HG03159 (cell line): ENCODE measurements at regions not wholly inside any gene's neighbourhood (a gene's known extent, or its start where the extent isn't known, plus 50 kb on each side); places are given as distances from the start of the nearest gene placed in this dataset.

Experiments used
- ATAC-seq: cut with Tn5 transposase; IDR thresholded peaks from one replicate; pipeline ENCODE4 v1.9.1; 2021; ENCODE audit warnings: mild to moderate bottlenecking, moderate library complexity; ENCODE audit not compliant: unreplicated experiment

DNA sequence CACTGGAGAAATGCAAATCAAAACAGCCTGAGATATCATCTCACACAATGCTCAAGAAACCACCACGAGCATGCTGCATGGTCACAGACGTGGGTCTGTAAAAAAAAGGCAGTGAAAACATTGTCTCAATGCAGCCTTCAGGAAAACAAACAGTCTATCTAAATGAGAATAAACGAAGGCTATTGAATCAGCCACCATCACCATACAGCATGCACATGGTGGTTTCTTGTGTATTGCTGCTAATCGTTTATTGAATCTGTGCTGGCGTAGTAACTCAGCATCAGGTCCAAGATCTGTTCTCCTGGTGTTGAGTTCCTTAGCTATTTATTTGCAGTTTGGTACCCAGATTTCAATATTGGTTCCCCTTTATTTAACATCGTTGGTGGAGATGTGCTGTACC lies 1115.0 kb downstream of the CDH18 start:
- no peak for ATAC-seq

DNA sequence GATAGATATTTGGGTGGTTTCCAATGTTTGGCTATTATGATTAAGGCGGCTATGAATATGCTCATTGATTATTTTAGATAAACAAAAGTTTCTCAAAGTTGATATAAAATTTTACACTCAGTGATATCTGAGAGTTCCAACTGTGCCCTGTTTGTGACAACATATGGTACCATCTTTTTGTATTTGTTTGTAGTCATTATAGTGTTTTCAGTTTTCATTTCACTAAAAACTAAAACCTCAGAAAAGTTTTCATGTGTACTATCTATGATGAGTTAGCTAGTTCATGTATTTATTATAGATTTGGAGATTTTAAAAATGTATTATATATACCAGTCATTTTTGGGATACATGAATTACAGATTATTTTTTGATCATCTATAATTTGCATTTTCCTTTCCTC lies 1111.4 kb downstream of the CDH18 start:
- no peak for ATAC-seq

DNA sequence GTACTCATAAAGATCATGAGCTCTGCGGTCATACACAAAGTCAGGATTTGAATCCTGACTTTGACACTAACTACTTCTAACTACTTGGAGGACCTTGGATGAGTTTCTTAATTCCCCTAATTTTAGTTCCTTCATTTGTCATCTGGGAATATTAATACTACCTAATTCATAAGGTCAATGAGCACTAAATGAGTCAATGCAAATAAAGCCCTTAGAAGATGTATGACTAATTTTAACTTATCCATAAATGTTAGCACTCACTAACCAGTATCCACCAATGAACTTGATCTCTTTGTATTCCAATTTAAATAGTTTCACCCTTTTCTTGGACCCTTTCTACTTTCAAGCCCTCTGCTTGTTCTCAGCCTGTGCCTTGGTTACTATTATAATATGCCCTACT lies 1106.4 kb downstream of the CDH18 start:
- ATAC-seq: no peak

DNA sequence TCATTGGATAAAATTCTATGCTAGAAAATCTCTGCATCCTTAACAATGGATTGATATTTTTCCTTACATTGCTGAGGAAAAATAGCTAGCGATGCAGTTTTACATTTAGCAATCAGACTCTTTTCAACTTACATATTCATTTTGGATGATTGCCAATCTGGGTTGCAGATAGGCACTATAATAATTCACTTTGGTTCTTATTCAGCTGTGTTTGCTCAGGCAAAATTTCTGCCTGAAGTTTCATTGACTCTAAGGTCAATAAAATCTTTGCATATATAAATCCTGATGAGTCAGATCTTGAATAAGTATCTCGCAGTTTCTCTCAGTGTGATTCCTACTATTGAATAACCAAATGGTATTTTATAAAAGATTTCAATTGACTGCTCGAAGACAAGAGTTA lies 1105.8 kb downstream of the CDH18 start:
- no peak for ATAC-seq

DNA sequence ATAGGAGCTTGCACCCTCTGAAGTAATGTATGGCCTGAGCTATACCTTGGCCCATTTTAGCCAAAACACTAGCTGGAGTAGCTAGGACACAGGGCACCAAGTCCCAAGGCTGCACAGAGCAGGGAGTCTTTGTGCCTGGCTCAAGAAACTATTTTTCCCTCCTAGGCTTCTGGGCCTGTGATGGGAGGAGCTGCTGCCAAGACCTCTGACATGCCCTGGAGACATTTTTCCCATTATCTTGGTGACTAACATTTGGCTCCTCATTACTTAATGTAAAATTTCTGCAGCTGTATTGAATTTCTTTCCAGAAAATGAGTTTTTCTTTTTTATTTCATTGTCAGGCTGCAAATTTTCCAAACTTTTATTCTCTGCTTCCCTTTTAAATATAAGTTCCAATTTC lies 1099.2 kb downstream of the CDH18 start:
- no peak for ATAC-seq

GRCh38 chr5:18900644-18901043 lies 1087.4 kb downstream of the CDH18 start:
- ATAC-seq: no peak

- ATAC-seq: no peak
Observed at GRCh38 chr5:18920966-18921365, 1067.0 kb downstream of the CDH18 start.

DNA sequence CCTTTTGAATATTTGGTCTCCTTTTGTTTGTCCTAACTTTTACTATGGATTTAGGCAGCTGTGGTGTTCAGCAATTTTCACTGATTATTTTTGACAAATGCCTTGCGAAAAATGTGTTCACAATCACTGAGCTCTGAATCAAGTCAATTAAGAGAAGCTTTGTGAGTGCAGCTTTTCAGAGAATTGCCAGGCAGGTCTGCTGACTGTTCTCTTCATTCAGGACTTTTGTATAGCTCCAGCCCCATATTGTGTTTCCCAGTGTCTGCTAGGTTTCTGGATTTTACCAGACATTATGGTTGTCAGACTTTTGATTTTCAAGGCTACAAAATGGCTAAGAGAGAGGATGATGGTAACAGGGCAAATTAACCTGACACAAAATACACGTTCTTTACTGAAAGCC lies 1055.9 kb downstream of the CDH18 start:
- no peak for ATAC-seq

DNA sequence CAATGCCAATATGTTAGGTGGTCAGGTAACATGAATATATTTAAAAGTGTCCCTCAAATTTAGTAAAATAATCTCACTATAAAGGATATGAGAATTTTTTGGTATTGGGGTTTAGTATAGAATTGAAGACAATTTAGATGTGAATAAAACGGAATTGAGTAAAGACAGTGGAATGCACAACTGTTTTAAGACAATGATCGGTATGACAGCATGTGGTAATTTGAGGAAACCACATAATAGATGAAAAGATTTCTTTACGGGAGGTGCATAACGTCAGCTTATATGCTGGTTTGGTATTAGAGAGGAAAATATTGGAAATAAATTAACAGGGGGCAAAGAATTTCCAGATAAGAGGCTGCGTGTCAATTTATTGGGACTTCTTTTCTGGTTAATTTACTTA lies 1043.2 kb downstream of the CDH18 start:
- ATAC-seq: no peak

- no peak for ATAC-seq
Observed at GRCh38 chr5:18954239-18954638, 1033.8 kb downstream of the CDH18 start.

DNA sequence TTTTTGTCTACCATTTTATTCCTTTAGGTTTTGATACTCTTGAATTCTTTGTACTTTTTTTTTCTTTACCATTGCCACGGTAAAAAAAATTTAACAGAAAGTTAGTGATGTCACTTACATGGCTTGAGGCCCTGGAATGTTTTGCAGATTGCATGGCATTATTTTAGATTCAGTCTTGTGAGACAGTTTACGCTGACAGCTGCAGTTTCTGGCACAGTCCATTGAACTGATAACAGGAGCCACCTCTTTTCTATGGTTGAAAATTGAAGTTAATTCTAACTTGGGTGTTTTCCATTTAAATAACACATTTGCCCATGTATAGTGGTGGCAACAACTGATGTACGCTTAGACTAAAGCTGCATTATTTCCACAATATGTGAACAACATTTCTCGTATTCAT lies 1028.5 kb downstream of the CDH18 start:
- ATAC-seq: no peak

GRCh38 chr5:18961234-18961633 lies 1026.8 kb downstream of the CDH18 start:
- no peak for ATAC-seq

GRCh38 chr5:18965893-18966292 lies 1022.1 kb downstream of the CDH18 start:
- ATAC-seq: no peak

DNA sequence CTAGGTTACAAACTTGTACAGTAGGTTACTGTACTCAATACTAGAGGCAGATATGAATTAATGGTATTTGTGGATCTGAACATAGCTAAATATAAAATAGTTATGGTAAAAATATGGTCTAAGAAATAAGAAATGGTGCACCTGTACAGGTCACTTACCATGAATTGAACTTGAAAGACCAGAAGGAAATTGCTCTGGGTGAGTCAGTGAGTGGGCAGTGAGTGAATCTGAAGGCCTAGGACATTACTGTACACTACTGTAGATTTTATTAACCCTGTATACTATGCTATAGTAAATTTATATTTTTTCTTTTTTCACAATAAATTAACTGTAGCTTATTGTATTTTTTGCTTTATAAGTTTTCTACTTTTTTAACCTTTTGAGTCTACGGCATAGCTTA lies 1020.4 kb downstream of the CDH18 start:
- no peak for ATAC-seq

- no peak for ATAC-seq
Observed at GRCh38 chr5:18968966-18969365, 1019.0 kb downstream of the CDH18 start.

DNA sequence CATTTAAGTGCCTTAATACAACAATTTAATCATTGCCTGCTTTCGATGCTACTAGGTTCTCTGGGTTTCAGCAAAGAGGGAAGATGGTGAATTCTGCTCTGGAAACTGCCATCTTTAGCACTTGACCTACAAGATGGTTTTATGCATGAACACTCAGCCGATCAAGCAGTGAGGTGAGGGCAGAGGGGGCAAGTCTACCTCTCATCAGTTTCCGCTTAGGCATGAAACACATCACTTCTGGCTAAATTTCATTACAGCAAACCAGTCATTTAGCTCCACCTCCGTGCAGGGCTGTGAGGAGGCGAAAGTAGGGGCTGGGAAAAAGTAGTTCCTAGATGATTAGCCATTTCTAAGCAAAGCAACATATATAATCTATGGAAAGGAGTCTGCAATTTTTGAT lies 1018.0 kb downstream of the CDH18 start:
- ATAC-seq: no peak

DNA sequence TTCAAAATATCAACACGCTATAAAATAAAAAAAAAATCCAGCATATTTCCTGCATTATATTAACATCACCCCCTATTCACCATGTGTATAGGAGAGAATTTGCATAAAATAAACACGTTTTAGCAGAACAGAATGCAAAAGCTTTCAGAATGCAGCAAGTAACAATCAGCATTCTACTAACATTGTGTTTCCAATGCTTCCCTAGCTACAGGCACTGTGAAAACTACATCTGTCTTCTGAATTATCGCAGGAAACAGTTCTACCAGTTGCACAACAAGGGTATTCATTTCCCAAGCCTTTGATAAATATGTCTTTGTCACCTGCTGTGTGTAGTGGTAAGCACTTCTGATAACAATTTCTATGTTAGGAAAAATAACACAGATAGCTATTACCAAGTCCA lies 1015.8 kb downstream of the CDH18 start:
- ATAC-seq: no peak

- no peak for ATAC-seq
Observed at GRCh38 chr5:18975624-18976023, 1012.4 kb downstream of the CDH18 start.

DNA sequence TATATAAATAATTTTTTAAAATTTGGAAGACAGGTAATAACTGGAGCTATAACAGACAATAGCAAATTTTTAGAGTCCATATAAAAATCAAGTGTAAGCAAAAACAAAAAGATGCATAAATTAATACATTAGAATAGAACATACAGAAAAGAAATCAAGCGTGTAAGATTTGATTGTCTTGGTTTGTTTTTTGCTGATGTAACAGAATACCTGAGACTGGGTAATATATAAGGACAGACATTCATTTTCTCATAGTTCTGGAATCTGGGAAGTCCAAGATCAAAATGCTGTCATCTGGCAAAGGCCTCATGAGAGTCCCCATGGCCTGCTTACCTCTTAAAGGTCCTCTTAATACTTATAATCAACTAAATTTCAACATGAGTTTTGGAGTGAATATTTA lies 1010.1 kb downstream of the CDH18 start:
- ATAC-seq: no peak

GRCh38 chr5:18984559-18985080 lies 1003.4 kb downstream of the CDH18 start:
- ATAC-seq: no peak

GRCh38 chr5:18985171-18985758 lies 1002.7 kb downstream of the CDH18 start:
- ATAC-seq: no peak

GRCh38 chr5:18987101-18987500 lies 1000.9 kb downstream of the CDH18 start:
- no peak for ATAC-seq

DNA sequence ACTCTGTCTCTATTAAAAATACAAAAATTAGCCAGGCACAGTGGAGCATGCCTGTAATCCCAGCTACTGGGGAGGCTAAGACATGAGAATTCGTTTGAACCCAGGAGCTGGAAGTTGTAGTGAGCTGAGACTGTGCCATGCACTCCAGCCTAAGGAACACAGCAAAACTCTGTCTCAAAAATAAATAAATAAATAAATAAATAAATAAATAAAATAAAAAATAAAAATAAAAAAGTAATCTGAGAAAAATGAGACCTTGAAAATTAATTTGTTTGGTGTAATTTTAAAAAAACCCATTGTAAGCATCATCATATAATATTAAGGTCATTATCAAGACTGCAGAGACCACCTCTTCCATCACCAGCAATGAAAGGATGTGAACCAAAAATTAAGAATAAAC lies 997.1 kb downstream of the CDH18 start:
- no peak for ATAC-seq
